ENCODE measurements at regions not wholly inside any gene's neighbourhood (a gene's known extent, or its start where the extent isn't known, plus 50 kb on each side); places are given as distances from the start of the nearest gene placed in this dataset.

DNA sequence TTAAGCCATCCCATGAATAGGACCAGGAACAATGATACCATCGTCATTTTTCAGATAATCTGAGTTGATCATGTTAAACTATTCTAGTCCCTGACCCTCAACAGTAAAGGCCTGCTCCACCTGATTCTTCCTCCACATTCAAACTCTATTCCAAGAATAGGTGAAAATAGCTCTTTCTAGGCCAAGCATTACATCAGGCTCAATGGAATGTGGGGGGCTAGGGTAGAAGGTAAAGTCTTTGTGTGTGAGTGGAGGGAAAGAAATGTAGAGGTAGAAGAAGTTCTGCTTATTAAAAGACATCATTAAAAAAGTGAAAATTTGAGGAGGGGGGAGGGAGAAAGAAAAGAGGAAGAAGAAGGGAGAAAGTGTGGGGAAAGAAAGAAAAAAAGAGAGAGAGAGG lies 653.3 kb upstream of the PKDCC start:
- TF ChIP-seq, protein P1, sequence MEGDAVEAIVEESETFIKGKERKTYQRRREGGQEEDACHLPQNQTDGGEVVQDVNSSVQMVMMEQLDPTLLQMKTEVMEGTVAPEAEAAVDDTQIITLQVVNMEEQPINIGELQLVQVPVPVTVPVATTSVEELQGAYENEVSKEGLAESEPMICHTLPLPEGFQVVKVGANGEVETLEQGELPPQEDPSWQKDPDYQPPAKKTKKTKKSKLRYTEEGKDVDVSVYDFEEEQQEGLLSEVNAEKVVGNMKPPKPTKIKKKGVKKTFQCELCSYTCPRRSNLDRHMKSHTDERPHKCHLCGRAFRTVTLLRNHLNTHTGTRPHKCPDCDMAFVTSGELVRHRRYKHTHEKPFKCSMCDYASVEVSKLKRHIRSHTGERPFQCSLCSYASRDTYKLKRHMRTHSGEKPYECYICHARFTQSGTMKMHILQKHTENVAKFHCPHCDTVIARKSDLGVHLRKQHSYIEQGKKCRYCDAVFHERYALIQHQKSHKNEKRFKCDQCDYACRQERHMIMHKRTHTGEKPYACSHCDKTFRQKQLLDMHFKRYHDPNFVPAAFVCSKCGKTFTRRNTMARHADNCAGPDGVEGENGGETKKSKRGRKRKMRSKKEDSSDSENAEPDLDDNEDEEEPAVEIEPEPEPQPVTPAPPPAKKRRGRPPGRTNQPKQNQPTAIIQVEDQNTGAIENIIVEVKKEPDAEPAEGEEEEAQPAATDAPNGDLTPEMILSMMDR (IDR thresholded peaks at IDR 0.05; ENCODE audit: low read depth, low read length) = no peak
- no peak for DNase-seq (ENCODE audit: extremely low read depth, low read depth)

DNA sequence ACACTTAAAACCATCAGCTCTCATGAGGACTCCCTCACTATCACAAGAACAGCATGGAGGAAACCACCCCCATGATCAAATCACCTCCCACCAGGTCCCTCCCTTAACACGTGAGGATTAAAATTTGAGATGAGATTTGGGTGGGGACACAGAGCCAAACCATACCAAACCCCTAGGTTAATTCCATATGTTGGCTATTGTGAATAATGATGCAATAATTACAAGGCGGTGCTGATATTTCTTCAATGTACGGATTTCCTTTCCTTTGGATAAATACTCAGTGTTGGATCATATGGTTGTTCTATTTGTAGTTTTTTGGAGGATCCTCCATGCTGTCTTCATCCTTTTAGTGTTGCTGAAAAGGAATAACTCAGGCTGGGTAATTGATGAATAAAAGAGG lies 652.1 kb upstream of the PKDCC start:
- TF ChIP-seq, protein P1 (IDR thresholded peaks at IDR 0.05; ENCODE audit: low read depth, low read length) = no peak
- no peak for DNase-seq (ENCODE audit: extremely low read depth, low read depth)

DNA sequence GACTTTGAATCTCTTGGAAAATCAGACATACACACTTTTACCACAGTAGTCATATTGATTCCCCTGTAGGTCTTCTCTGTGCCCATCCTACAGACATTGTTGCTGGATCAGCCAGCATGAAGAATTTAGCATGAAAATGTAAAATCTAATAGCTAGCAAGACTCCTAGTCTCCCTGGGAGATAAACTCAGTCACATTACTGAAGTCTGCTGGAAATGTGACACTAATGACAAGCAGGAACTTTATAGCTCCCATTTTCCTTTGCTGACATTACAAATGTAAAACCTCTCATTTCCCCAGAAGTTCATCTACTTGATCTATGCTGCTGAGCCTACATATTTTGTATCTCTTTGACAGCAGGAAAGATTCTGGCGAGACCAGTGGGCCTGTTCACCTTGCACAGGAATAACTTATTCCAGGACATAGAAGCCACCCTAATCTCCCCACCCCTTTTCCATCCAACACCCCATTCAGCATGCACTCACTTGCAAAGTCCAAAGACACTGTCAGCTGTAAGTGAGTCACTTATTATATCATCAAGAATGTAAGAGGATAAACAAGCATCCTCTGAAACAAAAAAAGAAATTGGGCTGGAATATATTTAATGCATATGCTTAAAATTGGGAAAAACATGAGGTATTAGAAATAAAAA lies 648.3 kb upstream of the PKDCC start:
- no peak for DNase-seq (ENCODE audit: extremely low read depth, low read depth)
- TF ChIP-seq, protein P1 (IDR thresholded peaks at IDR 0.05; ENCODE audit: low read depth, low read length) = no peak

DNA sequence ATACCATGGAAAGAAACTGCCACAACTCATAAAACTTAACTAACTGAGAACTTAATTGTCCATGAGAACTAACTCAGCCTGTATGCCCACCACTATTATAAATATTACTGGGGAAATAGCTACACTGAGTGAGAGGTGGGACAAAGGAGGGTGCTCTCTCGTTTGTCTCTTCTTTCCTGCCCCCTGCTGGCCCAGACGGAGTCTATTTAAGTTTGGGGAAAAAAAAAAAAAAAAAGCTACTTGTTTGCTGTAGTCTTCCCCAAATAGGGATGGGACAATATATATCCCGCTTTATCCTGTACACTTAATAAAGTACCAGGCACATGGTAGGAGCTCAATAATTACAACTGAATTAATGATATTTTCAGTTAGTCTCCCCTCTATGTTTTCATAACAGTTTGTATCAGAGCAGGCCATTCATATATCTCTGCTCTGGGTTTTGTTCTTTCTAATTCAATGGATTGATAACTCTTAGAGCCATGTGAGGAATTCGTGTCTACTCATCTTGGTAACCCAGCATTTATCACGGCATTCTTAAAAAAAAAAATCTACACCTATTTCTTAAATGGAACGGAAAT lies 647.6 kb upstream of the PKDCC start:
- DNase-seq (ENCODE audit: extremely low read depth, low read depth) = no peak
- TF ChIP-seq, protein P1 (IDR thresholded peaks at IDR 0.05; ENCODE audit: low read depth, low read length) = no peak

DNA sequence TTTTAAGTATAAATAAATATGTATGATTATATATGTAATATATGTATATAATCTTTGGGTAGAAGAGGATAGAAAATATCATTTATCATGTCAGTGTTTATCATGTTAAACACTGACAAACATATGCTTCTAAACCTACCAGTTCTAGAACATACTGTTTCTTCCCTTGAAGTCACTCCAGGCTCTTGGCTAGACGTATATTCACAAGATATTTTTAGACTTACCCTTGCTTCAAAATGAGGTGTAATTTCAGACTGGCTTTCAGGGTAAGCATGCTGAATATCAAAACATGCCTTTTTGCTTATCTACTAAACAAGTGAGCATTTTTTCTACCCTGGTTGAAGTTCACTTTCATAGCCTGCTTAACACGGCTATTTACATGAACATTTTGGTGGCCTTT lies 642.4 kb upstream of the PKDCC start:
- TF ChIP-seq, protein P1 (IDR thresholded peaks at IDR 0.05; ENCODE audit: low read depth, low read length) = no peak
- no peak for DNase-seq (ENCODE audit: extremely low read depth, low read depth)

DNA sequence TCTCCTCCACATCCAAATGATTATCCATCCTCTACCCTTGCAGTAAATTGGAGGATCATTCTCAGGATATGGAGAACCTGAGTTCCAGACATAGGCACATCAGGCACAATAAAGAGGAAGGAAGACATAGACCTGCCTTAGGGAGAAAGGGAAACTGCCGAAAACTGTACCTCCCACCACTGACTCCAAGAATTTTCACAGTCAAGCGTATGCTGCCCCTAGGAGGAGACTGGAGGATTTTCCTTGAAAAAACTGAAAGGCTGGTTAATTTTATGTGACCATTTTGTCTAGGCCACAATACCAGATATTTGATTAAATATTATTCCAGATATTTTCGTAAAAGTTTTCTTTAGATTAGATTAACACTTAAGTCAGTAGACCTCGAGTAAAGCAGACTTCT lies 638.5 kb upstream of the PKDCC start:
- no peak for DNase-seq (ENCODE audit: extremely low read depth, low read depth)
- TF ChIP-seq, protein P1 (IDR thresholded peaks at IDR 0.05; ENCODE audit: low read depth, low read length) = no peak

DNA sequence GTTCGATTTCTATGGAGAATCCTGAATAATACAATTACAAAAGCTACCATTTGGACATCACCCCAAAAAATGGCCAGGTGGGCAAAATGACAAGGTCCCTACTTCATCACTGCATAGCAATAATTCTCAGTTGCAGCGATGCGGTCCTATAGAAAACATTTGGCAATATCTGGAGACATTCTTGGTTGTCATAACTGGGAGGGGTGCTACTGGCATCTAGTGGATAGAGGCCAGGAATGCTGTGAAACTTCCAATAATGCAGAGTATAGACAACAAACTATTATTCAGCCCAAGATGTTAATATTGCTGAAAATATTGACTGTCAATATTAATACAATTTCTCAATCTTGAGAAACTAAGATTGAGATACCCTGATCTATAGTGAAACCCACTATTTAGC lies 637.8 kb upstream of the PKDCC start:
- TF ChIP-seq, protein P1 (IDR thresholded peaks at IDR 0.05; ENCODE audit: low read depth, low read length) = no peak
- no peak for DNase-seq (ENCODE audit: extremely low read depth, low read depth)

Data from AG09319 (cell line).